ENCODE measurements at regions not wholly inside any gene's neighbourhood (a gene's known extent, or its start where the extent isn't known, plus 50 kb on each side); places are given as distances from the start of the nearest gene placed in this dataset.

DNA sequence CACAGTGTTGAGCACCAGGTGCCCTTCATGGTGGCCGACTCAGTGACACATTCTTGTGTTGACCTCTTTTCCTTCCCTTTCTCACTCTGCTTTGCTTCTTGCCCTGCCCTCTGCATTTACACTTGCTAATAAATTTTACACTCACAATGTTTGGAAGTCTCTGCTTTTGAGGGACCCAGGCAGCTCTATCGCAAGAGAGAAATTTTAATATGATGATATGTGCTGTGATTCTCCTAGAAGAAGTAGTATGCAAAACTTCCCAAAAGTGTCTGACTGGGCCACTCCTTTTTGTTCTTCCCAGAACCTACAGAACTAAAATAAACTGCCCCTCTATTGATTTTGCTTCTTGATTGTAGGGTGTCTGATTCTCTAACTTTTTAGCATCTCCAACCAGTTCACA is 135.0 kb downstream of the IRS1 start:
- CTCF ChIA-PET = no interaction called here

DNA sequence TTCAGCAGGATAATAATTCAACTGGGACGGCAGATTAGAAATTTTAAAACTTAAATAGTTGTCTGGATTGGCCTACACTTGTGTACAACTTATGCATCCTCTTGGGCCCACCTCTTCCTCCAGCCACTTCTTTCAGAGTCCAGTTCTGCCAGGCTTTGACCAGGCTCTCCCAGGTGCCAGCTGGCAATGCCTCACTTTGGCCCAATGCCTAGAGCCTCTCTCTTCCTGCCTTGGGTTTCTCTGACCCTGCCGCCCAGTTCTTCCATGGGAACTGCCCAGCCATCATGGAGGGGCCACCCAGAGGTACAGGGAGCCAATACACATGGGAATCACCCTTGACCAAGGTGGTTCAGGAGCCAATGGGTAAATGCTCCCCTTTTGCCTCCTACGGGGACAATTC is 135.5 kb downstream of the IRS1 start:
- BruUV-seq (replicated peaks) = no TSS peak
- intact Hi-C loops (cut with micrococcal nuclease; ENCODE audit: unreplicated experiment) = no loop called here
- no peaks in the 10 kb centered on the region for H3K36me3 Mint-ChIP-seq (ENCODE audit: insufficient read depth, unreplicated experiment)
- H3K4me1 Mint-ChIP-seq (ENCODE audit: low read depth, unreplicated experiment) = peaks cover 49% of the 10 kb centered on the region
- H3K4me3 Mint-ChIP-seq (ENCODE audit: low read depth, unreplicated experiment) = no peak overlapping the region
- no peak for TF ChIP-seq CTCF (IDR thresholded peaks at IDR 0.05; ENCODE audit: unreplicated experiment)
- no peak overlapping the region for H3K27ac Mint-ChIP-seq (ENCODE audit: unreplicated experiment)
- no peaks in the 10 kb centered on the region for H3K27me3 Mint-ChIP-seq (ENCODE audit: unreplicated experiment)
- H3K9me3 Mint-ChIP-seq (ENCODE audit: low read depth, unreplicated experiment) = no peaks in the 10 kb centered on the region
- no peak for DNase-seq
- CTCF ChIA-PET = no interaction called here

More for the DNA sequence above, 135.0 kb downstream of the IRS1 start:
- peaks cover 44% of the 10 kb centered on the region for H3K4me1 Mint-ChIP-seq (ENCODE audit: low read depth, unreplicated experiment)
- intact Hi-C loops (cut with micrococcal nuclease; ENCODE audit: unreplicated experiment) = no loop called here
- H3K27ac Mint-ChIP-seq (ENCODE audit: unreplicated experiment) = no peak overlapping the region
- BruUV-seq (replicated peaks) = no TSS peak
- H3K9me3 Mint-ChIP-seq (ENCODE audit: low read depth, unreplicated experiment) = no peaks in the 10 kb centered on the region
- H3K4me3 Mint-ChIP-seq (ENCODE audit: low read depth, unreplicated experiment) = no peak overlapping the region
- no peak for TF ChIP-seq CTCF (IDR thresholded peaks at IDR 0.05; ENCODE audit: unreplicated experiment)
- no peak for DNase-seq
- H3K27me3 Mint-ChIP-seq (ENCODE audit: unreplicated experiment) = no peaks in the 10 kb centered on the region
- H3K36me3 Mint-ChIP-seq (ENCODE audit: insufficient read depth, unreplicated experiment) = no peaks in the 10 kb centered on the region

GRCh38 chr2:226661789-226662545 is 137.7 kb downstream of the IRS1 start:
- CTCF ChIA-PET = no interaction called here
- Mint-ChIP-seq H3K9me3 (ENCODE audit: low read depth, unreplicated experiment) (no peaks in the 10 kb centered on the region), H3K27me3 (ENCODE audit: unreplicated experiment) (no peaks in the 10 kb centered on the region), H3K4me3 (ENCODE audit: low read depth, unreplicated experiment) (peak overlapping the region; percentile 29), H3K36me3 (ENCODE audit: insufficient read depth, unreplicated experiment) (no peaks in the 10 kb centered on the region), H3K4me1 (ENCODE audit: low read depth, unreplicated experiment) (peaks cover 59% of the 10 kb centered on the region), H3K27ac (ENCODE audit: unreplicated experiment) (peak overlapping the region; percentile 60)
- intact Hi-C loops (cut with micrococcal nuclease; ENCODE audit: unreplicated experiment) = no loop called here
- TF ChIP-seq CTCF (IDR thresholded peaks at IDR 0.05; ENCODE audit: unreplicated experiment) = no peak
- no TSS peak for BruUV-seq (replicated peaks)
- DNase-seq = peak; percentile 58

DNA sequence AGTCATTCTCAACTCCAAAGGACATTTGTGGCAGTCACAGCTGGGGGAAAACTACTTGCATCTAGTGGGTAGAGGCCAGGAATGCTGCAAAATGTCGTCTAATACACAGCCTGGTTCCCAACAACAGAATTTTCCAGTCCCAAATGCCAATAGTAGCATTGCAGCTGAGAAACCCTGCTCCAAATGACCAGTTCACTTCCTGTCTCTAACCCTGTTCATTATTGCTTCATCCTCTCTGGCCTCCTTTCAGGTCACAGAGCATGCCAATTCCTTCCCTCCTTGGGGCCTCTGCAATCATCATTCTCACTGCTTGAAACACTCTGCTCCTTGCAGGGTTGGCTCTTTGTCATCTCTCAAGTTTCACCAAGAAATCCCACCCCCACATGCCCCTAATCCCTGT is 139.1 kb downstream of the IRS1 start:
- no peaks in the 10 kb centered on the region for H3K27me3 Mint-ChIP-seq (ENCODE audit: unreplicated experiment)
- no peaks in the 10 kb centered on the region for H3K36me3 Mint-ChIP-seq (ENCODE audit: insufficient read depth, unreplicated experiment)
- H3K4me3 Mint-ChIP-seq (ENCODE audit: low read depth, unreplicated experiment) = no peak overlapping the region
- TF ChIP-seq CTCF (IDR thresholded peaks at IDR 0.05; ENCODE audit: unreplicated experiment) = no peak
- no TSS peak for BruUV-seq (replicated peaks)
- no peak overlapping the region for H3K27ac Mint-ChIP-seq (ENCODE audit: unreplicated experiment)
- CTCF ChIA-PET = no interaction called here
- H3K9me3 Mint-ChIP-seq (ENCODE audit: low read depth, unreplicated experiment) = no peaks in the 10 kb centered on the region
- H3K4me1 Mint-ChIP-seq (ENCODE audit: low read depth, unreplicated experiment) = peaks cover 59% of the 10 kb centered on the region
- intact Hi-C loops (cut with micrococcal nuclease; ENCODE audit: unreplicated experiment) = no loop called here
- no peak for DNase-seq

Data from Calu3 (cell line).